ENCODE measurements at regions not wholly inside any gene's neighbourhood (a gene's known extent, or its start where the extent isn't known, plus 50 kb on each side); places are given as distances from the start of the nearest gene placed in this dataset.

DNA sequence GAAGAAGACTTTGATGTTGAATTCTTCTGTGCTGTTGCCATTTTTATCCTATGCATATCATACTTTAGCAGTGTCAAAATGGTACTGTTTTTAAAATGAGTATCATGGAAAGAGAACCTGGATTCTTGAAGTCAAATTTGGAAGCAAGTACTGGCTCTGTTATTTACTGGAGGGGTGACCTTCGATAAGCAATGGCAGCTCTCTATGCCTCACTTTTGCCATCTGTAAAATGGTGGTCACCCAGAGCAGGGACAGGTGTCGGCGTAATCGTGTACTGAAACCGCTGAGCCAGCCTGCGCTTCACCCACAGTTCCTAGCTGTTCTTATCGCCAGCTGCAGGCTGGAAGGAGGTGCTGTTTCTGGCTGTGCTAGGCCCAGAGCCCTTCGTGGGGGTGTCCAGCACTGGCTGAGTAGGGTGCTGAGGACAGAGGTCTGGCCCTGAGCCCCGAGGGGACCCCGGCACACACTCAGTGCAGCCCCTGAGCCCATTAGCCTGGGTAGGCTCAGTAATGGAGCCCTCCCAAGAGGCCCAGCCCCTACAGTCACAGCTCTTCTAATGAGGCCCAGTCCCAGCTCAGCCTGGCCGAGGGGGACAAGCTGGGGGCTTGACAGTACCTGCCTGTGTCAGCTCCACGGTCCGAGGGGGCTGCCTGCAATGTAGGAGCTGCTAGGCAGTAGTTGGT is 183.5 kb downstream of the PHETA1 start:
- Histone ChIP-seq H3K4me3 (ENCODE audit: low read length in 3 of 3) (no peak overlapping the region), H3K27ac (ENCODE audit: low read depth, low read length) (no peak overlapping the region), H3K9ac (ENCODE audit: low read depth in 1 of 3, low read length in 3 of 3) (no peak overlapping the region), H3K36me3 (ENCODE audit: control insufficient read depth in 3 of 3, insufficient read depth in 3 of 3, low read length in 3 of 3) (no peaks in the 10 kb centered on the region), H3K9me3 (ENCODE audit: control insufficient read depth in 3 of 3, low read length in 3 of 3) (peaks cover 0 to 6% (median 0%) of the 10 kb centered on the region in 3 donors), H3K27me3 (ENCODE audit: control insufficient read depth in 3 of 3, insufficient read depth in 3 of 3, low read length in 3 of 3) (peaks cover 11 to 24% (median 19%) of the 10 kb centered on the region in 3 donors), H3K4me1 (ENCODE audit: control insufficient read depth in 3 of 3, insufficient read depth in 3 of 3, low read length in 3 of 3) (peaks cover 0 to 8% (median 2%) of the 10 kb centered on the region in 3 donors)

DNA sequence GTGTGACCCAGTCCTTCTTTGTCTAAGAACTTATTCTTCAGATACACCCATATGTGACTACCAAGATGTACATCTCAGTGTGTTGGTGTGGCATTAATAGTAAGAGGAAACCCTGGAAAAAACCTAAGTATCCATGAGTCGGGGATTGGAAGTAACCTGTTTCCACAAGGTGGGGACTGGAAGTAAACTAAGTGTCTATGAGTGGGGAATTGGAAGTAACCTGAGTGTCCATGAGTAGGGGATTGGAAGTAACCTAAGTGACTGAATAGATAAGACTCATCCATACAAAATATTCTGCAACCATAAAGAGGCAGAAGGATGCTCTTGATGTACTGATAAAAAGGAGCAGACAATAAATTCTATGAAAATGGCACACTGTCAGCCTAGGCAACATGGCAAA is 184.7 kb downstream of the PHETA1 start:
- H3K27me3 ChIP-seq (ENCODE audit: control insufficient read depth in 3 of 3, insufficient read depth in 3 of 3, low read length in 3 of 3): peaks cover 16 to 26% (median 18%) of the 10 kb centered on the region in 3 donors
- no peaks in the 10 kb centered on the region for H3K36me3 ChIP-seq (ENCODE audit: control insufficient read depth in 3 of 3, insufficient read depth in 3 of 3, low read length in 3 of 3)
- H3K4me3 ChIP-seq (ENCODE audit: low read length in 3 of 3): no peak overlapping the region
- peaks cover 0 to 8% (median 2%) of the 10 kb centered on the region in 3 donors for H3K4me1 ChIP-seq (ENCODE audit: control insufficient read depth in 3 of 3, insufficient read depth in 3 of 3, low read length in 3 of 3)
- H3K9ac ChIP-seq (ENCODE audit: low read depth in 1 of 3, low read length in 3 of 3): no peak overlapping the region
- H3K27ac ChIP-seq (ENCODE audit: low read depth, low read length): no peak overlapping the region
- no peaks in the 10 kb centered on the region for H3K9me3 ChIP-seq (ENCODE audit: control insufficient read depth in 3 of 3, low read length in 3 of 3)

DNA sequence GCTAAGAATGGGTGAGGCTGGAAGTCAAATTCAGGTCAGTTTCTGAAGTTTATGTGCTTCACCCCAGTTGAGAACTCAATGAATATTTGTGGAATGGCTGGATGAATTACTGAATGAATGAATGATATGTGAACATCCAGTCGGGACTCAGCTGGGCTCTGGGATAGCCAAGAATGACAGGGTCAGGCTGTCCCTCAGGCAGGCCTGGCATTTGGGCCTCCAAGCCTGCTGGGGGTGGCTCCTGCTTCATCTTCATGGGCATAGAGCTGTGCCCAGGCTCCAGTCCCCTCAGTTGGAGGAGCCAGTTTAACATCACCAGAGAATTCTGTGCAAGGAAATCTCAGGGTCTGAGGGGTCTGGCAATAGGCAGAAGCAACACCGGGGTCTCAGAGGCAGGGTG is 185.8 kb downstream of the PHETA1 start:
- Histone ChIP-seq H3K27ac (ENCODE audit: low read depth, low read length) (no peak overlapping the region), H3K27me3 (ENCODE audit: control insufficient read depth in 3 of 3, insufficient read depth in 3 of 3, low read length in 3 of 3) (peaks cover 24 to 34% (median 25%) of the 10 kb centered on the region in 3 donors), H3K9me3 (ENCODE audit: control insufficient read depth in 3 of 3, low read length in 3 of 3) (no peaks in the 10 kb centered on the region)

DNA sequence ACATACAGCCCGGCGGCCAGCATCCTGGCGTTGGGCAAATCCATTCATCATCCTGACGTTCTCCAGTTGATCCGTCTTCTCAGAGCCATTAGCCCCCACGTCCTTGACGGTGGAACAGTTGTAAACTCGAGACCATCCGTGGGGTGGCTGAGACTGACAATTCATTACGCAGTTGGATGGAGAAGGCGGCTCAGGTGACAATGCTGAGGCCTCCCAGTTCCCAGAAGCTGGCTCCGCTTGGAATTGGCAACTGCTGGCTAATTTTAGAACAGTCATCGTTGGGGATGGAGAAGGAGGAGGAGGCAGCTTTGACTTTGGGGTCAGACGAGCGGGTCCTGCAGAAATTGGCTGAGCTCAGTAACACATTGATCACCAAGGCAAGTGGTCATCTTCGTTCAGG is 186.5 kb downstream of the PHETA1 start:
- H3K27me3 ChIP-seq (ENCODE audit: control insufficient read depth in 3 of 3, insufficient read depth in 3 of 3, low read length in 3 of 3): peaks cover 25 to 34% (median 26%) of the 10 kb centered on the region in 3 donors

More for the DNA sequence above, 185.8 kb downstream of the PHETA1 start:
- Histone ChIP-seq H3K36me3 (ENCODE audit: control insufficient read depth in 3 of 3, insufficient read depth in 3 of 3, low read length in 3 of 3) (no peaks in the 10 kb centered on the region), H3K9ac (ENCODE audit: low read depth in 1 of 3, low read length in 3 of 3) (no peak overlapping the region), H3K4me3 (ENCODE audit: low read length in 3 of 3) (no peak overlapping the region), H3K4me1 (ENCODE audit: control insufficient read depth in 3 of 3, insufficient read depth in 3 of 3, low read length in 3 of 3) (peaks cover 0 to 8% (median 2%) of the 10 kb centered on the region in 3 donors)

DNA sequence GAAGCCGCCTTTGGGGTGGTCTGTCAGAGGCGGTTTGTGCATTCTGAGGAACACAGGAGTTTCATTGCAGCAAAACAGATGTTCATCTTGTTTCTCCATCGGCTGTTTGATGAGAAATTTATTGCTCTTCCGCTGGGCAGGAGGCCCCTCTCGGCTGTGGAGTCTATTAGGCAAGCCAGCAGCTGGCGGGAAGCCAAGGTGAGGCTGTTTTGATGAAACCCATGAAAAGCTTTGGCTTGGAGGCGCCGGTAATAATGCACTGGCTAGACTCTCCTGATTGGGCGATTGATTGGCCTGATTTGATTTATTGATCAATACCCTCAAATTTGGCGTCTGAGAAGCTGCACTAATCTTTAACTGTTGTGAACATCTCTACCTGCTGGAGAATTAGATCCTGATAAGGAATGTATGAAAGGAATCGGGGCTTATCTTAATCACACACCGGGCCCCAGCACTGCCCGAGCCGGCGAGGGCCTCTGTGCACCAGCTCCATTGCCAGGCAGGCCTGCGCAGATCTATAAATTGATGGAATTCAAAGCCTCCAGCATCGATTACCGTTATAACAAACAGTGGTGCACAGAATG is 187.7 kb downstream of the PHETA1 start:
- H3K9ac ChIP-seq (ENCODE audit: low read depth in 1 of 3, low read length in 3 of 3): no peak overlapping the region
- peaks cover 0 to 8% (median 2%) of the 10 kb centered on the region in 3 donors for H3K4me1 ChIP-seq (ENCODE audit: control insufficient read depth in 3 of 3, insufficient read depth in 3 of 3, low read length in 3 of 3)
- H3K4me3 ChIP-seq (ENCODE audit: low read length in 3 of 3): no peak overlapping the region
- peaks cover 25 to 38% (median 26%) of the 10 kb centered on the region in 3 donors for H3K27me3 ChIP-seq (ENCODE audit: control insufficient read depth in 3 of 3, insufficient read depth in 3 of 3, low read length in 3 of 3)
- no peaks in the 10 kb centered on the region for H3K36me3 ChIP-seq (ENCODE audit: control insufficient read depth in 3 of 3, insufficient read depth in 3 of 3, low read length in 3 of 3)
- H3K27ac ChIP-seq (ENCODE audit: low read depth, low read length): no peak overlapping the region
- H3K9me3 ChIP-seq (ENCODE audit: control insufficient read depth in 3 of 3, low read length in 3 of 3): no peaks in the 10 kb centered on the region

More for the DNA sequence above, 186.5 kb downstream of the PHETA1 start:
- no peaks in the 10 kb centered on the region for H3K36me3 ChIP-seq (ENCODE audit: control insufficient read depth in 3 of 3, insufficient read depth in 3 of 3, low read length in 3 of 3)
- H3K9ac ChIP-seq (ENCODE audit: low read depth in 1 of 3, low read length in 3 of 3): no peak overlapping the region
- H3K27ac ChIP-seq (ENCODE audit: low read depth, low read length): no peak overlapping the region
- H3K9me3 ChIP-seq (ENCODE audit: control insufficient read depth in 3 of 3, low read length in 3 of 3): no peaks in the 10 kb centered on the region
- peaks cover 0 to 8% (median 2%) of the 10 kb centered on the region in 3 donors for H3K4me1 ChIP-seq (ENCODE audit: control insufficient read depth in 3 of 3, insufficient read depth in 3 of 3, low read length in 3 of 3)
- H3K4me3 ChIP-seq (ENCODE audit: low read length in 3 of 3): no peak overlapping the region

DNA sequence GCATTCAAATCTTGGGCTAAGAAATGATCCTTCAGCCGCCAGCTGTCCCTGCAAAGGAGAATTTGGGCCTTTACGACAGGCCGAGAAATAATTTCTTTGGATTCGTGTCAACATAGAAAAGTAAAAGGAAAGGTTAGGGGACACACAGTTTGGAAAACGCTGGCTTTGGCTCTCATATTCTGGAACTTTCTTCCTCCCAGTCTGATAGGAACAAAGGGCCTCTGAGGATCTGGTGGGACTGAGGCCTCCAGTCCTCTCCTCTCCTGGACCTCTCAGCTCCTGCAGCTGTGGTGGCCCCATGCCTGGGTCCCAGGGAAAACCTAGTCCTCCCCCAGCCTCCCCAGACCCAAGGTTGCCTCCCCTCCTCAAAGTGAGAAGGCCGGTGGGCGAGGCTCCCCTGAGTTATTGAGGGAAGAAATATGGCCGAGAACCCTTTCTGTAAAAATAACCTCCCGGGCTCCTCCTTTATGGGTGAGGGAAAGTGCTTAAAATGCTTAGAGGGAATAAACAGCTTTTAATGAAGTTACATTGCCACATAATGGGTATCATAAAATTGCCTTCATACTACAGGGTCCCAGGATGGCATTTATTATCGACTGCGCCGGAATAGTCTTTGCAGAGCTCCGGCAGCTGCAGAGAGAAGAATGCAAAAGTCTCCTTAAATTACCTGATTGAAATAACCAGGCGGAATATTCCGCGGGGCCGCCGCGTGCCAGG is 188.3 kb downstream of the PHETA1 start:
- H3K36me3 ChIP-seq (ENCODE audit: control insufficient read depth in 3 of 3, insufficient read depth in 3 of 3, low read length in 3 of 3): no peaks in the 10 kb centered on the region
- H3K4me3 ChIP-seq (ENCODE audit: low read length in 3 of 3): no peak overlapping the region
- peaks cover 25 to 38% (median 26%) of the 10 kb centered on the region in 3 donors for H3K27me3 ChIP-seq (ENCODE audit: control insufficient read depth in 3 of 3, insufficient read depth in 3 of 3, low read length in 3 of 3)
- H3K27ac ChIP-seq (ENCODE audit: low read depth, low read length): no peak overlapping the region
- peaks cover 0 to 8% (median 2%) of the 10 kb centered on the region in 3 donors for H3K4me1 ChIP-seq (ENCODE audit: control insufficient read depth in 3 of 3, insufficient read depth in 3 of 3, low read length in 3 of 3)
- H3K9me3 ChIP-seq (ENCODE audit: control insufficient read depth in 3 of 3, low read length in 3 of 3): no peaks in the 10 kb centered on the region
- no peak overlapping the region for H3K9ac ChIP-seq (ENCODE audit: low read depth in 1 of 3, low read length in 3 of 3)

DNA sequence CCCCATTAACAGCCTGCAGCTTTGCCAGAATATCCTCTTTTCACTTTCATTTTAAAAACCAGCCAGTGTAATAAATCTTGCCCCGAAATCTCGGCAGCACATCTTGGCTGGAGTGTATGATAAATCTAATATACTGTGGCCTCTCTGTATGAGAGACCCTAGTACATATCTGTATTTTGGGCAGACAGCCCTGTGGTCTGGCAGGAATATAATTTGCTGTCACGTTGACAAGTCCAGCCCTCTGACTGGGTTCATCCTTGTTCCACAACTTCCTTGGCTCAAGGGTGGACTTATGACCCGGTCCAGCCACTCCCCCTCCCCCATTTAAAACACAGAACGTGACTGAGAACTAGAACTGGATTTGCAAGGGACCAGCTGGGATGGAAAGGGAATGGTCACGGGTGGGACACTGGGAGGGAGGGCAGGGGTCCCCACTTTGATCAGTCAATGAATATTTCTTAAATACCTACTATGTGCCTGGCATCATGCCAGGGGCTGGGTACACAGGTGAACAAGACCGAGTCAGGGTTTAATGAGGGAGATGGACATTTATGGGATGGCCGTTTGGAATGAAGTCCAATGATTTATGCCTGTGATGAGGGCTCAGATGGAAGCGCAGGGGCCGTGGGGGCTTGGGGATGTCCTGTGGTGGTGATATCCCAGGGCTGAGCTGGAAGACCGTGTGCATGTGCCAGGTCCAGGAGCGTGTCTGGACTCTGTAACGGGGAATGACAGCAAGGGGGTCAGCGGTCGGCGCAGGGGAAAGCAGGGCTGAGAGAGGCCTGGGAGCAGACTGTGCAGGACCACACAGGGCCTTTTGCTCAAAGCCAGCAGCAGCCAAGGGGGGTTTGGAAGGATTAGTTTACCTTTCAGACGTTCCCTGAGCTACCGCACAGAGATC is 190.5 kb downstream of the PHETA1 start:
- no peaks in the 10 kb centered on the region for H3K36me3 ChIP-seq (ENCODE audit: control insufficient read depth in 3 of 3, insufficient read depth in 3 of 3, low read length in 3 of 3)
- H3K4me1 ChIP-seq (ENCODE audit: control insufficient read depth in 3 of 3, insufficient read depth in 3 of 3, low read length in 3 of 3): peaks cover 0 to 8% (median 2%) of the 10 kb centered on the region in 3 donors
- H3K4me3 ChIP-seq (ENCODE audit: low read length in 3 of 3): no peak overlapping the region
- no peak overlapping the region for H3K9ac ChIP-seq (ENCODE audit: low read depth in 1 of 3, low read length in 3 of 3)
- H3K27me3 ChIP-seq (ENCODE audit: control insufficient read depth in 3 of 3, insufficient read depth in 3 of 3, low read length in 3 of 3): peaks cover 28 to 35% (median 29%) of the 10 kb centered on the region in 3 donors
- H3K9me3 ChIP-seq (ENCODE audit: control insufficient read depth in 3 of 3, low read length in 3 of 3): no peaks in the 10 kb centered on the region
- no peak overlapping the region for H3K27ac ChIP-seq (ENCODE audit: low read depth, low read length)

DNA sequence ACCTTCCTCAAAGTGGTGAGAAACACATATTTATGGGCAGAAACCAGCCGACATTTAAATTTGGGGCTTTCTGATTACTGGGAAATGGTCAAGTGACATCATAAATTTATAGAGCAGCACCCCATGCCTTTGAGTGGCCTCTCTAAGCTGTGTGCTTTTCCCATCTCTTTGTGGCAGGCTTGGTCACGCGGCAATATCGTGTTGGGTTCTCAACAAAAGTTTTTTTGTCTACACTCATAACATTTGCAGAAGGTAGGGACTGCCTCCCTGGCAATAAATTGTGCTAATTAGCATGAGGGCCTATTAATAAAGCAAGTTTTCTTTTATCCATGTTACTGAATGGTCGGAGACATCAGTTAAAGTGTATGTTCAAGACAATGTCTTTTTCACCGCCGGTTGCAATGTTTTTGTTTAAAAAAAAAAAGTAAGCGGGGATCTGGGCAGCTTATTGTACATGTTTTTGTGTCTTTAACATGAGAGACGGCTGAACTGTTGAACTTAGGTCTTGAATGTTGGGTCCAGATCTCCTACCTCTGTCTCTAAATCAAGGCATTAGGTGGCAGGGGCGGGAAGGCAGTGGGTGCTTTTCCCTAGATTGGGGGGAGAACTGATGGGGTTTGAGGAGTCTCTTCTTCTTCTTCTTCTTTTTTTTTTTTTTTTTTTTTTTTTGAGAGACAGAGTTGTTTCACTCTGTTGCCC is 193.3 kb downstream of the PHETA1 start:
- Histone ChIP-seq H3K4me1 (ENCODE audit: control insufficient read depth in 3 of 3, insufficient read depth in 3 of 3, low read length in 3 of 3) (no peaks in the 10 kb centered on the region), H3K9me3 (ENCODE audit: control insufficient read depth in 3 of 3, low read length in 3 of 3) (no peaks in the 10 kb centered on the region), H3K9ac (ENCODE audit: low read depth in 1 of 3, low read length in 3 of 3) (no peak overlapping the region), H3K36me3 (ENCODE audit: control insufficient read depth in 3 of 3, insufficient read depth in 3 of 3, low read length in 3 of 3) (no peaks in the 10 kb centered on the region), H3K27ac (ENCODE audit: low read depth, low read length) (no peak overlapping the region), H3K27me3 (ENCODE audit: control insufficient read depth in 3 of 3, insufficient read depth in 3 of 3, low read length in 3 of 3) (peaks cover 27 to 33% (median 28%) of the 10 kb centered on the region in 3 donors), H3K4me3 (ENCODE audit: low read length in 3 of 3) (no peak overlapping the region)

DNA sequence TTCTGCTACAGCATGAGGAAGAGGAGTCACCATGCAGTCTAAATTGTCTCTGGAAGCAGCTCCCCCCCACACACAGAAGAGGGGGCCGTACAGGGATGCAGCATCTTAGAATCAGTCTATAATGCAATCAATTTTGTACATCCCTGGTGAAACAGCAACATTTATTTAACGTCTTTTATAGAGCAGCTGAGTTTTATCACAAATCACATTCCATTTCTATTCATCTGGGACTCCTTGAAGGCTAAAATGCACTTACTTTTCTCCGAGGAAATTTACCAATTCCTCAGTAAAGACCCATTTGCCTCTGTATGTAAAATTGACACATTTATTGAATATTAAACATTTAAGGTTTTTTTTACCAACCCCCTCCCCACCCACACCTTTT is 193.9 kb downstream of the PHETA1 start:
- Histone ChIP-seq H3K9ac (ENCODE audit: low read depth in 1 of 3, low read length in 3 of 3) (no peak overlapping the region), H3K4me1 (ENCODE audit: control insufficient read depth in 3 of 3, insufficient read depth in 3 of 3, low read length in 3 of 3) (no peaks in the 10 kb centered on the region), H3K27ac (ENCODE audit: low read depth, low read length) (no peak overlapping the region), H3K9me3 (ENCODE audit: control insufficient read depth in 3 of 3, low read length in 3 of 3) (no peaks in the 10 kb centered on the region), H3K36me3 (ENCODE audit: control insufficient read depth in 3 of 3, insufficient read depth in 3 of 3, low read length in 3 of 3) (no peaks in the 10 kb centered on the region), H3K4me3 (ENCODE audit: low read length in 3 of 3) (no peak overlapping the region), H3K27me3 (ENCODE audit: control insufficient read depth in 3 of 3, insufficient read depth in 3 of 3, low read length in 3 of 3) (peaks cover 22 to 29% (median 27%) of the 10 kb centered on the region in 3 donors)

Data from skeletal muscle tissue (tissue), 3 donors.